Ectodermal cell (in vitro differentiated cells): ENCODE measurements at regions not wholly inside any gene's neighbourhood (a gene's known extent, or its start where the extent isn't known, plus 50 kb on each side); places are given as distances from the start of the nearest gene placed in this dataset.

Source experiments
- H3K27ac ChIP-seq: 2 replicates; pipeline ENCODE4 v1.7.0; 2013; ENCODE audit warnings: mild to moderate bottlenecking, low read depth, low read length; ENCODE audit not compliant: insufficient read depth, poor library complexity, severe bottlenecking
- H3K27me3 ChIP-seq: 2 replicates; pipeline ENCODE4 v1.7.0; 2013; ENCODE audit warnings: mild to moderate bottlenecking, low read length; ENCODE audit not compliant: insufficient read depth, control insufficient read depth, poor library complexity, severe bottlenecking
- H3K36me3 ChIP-seq: one replicate; pipeline ENCODE4 v1.7.0; 2013; ENCODE audit warnings: low read length; ENCODE audit not compliant: control insufficient read depth, insufficient read depth
- H3K4me1 ChIP-seq: one replicate; pipeline ENCODE4 v1.7.0; 2013; ENCODE audit warnings: low read length; ENCODE audit not compliant: control insufficient read depth, insufficient read depth
- H3K4me3 ChIP-seq: 2 replicates; pipeline ENCODE4 v1.7.0; 2013; ENCODE audit warnings: low read depth, low read length, control low read depth; ENCODE audit not compliant: insufficient read depth
- H3K9me3 ChIP-seq: 2 replicates; pipeline ENCODE4 v1.7.0; 2013; ENCODE audit warnings: mild to moderate bottlenecking, low read length, moderate library complexity; ENCODE audit not compliant: control insufficient read depth
- WGBS, 2 experiments: methylation state at CpG; one replicate each; pipeline ENCODE4 v1.1.7; 2013; ENCODE audit warnings: missing lambda C conversion rate in 2 of 2; 5-methylcytosine and 5-hydroxymethylcytosine counted together

GRCh38 chr2:15863089-15863488 is 77.3 kb upstream of the MYCN start:
- H3K27me3 ChIP-seq = no peaks in the 10 kb centered on the region
- H3K27ac ChIP-seq = no peak overlapping the region
- H3K4me1 ChIP-seq = no peaks in the 10 kb centered on the region
- no peaks in the 10 kb centered on the region for H3K9me3 ChIP-seq
- H3K36me3 ChIP-seq = no peaks in the 10 kb centered on the region
- no peak overlapping the region for H3K4me3 ChIP-seq
- WGBS, 2 experiments = 75 to 100% methylated on average over 1 to 2 of the region's 2 CpGs

- no peak overlapping the region for H3K4me3 ChIP-seq
- H3K27ac ChIP-seq = no peak overlapping the region
- no peaks in the 10 kb centered on the region for H3K27me3 ChIP-seq
- no peaks in the 10 kb centered on the region for H3K36me3 ChIP-seq
- WGBS, 2 experiments = 79 to 92% methylated on average over 3 to 4 of the region's 5 CpGs
- H3K9me3 ChIP-seq = no peaks in the 10 kb centered on the region
- no peaks in the 10 kb centered on the region for H3K4me1 ChIP-seq
Measured at GRCh38 chr2:15863494-15864175, 76.7 kb upstream of the MYCN start.

- H3K27ac ChIP-seq = no peak overlapping the region
Measured at GRCh38 chr2:15864176-15864769, 76.1 kb upstream of the MYCN start.

GRCh38 chr2:15865923-15866322 is 74.4 kb upstream of the MYCN start:
- H3K36me3 ChIP-seq = no peaks in the 10 kb centered on the region
- H3K9me3 ChIP-seq = no peaks in the 10 kb centered on the region
- H3K4me1 ChIP-seq = no peaks in the 10 kb centered on the region
- no peak overlapping the region for H3K4me3 ChIP-seq
- WGBS, 2 experiments = no CpG with 5 or more reads among the region's 1 CpG
- no peak overlapping the region for H3K27ac ChIP-seq
- H3K27me3 ChIP-seq = no peaks in the 10 kb centered on the region

More at GRCh38 chr2:15864176-15864769, 76.1 kb upstream of the MYCN start:
- H3K27me3 ChIP-seq = no peaks in the 10 kb centered on the region
- no peak overlapping the region for H3K4me3 ChIP-seq
- no peaks in the 10 kb centered on the region for H3K4me1 ChIP-seq
- H3K9me3 ChIP-seq = no peaks in the 10 kb centered on the region
- WGBS, 2 experiments = 88 to 100% methylated on average over 1 to 3 of the region's 3 CpGs
- H3K36me3 ChIP-seq = no peaks in the 10 kb centered on the region

- Histone ChIP-seq H3K27me3 (no peaks in the 10 kb centered on the region), H3K27ac (no peak overlapping the region), H3K4me1 (no peaks in the 10 kb centered on the region), H3K36me3 (no peaks in the 10 kb centered on the region), H3K4me3 (no peak overlapping the region), H3K9me3 (no peaks in the 10 kb centered on the region)
- WGBS, 2 experiments = 85 to 100% methylated on average over 2 of the region's 3 CpGs
Measured at GRCh38 chr2:15866563-15867193, 73.7 kb upstream of the MYCN start.

- H3K36me3 ChIP-seq = no peaks in the 10 kb centered on the region
- H3K9me3 ChIP-seq = no peaks in the 10 kb centered on the region
- no peaks in the 10 kb centered on the region for H3K4me1 ChIP-seq
- H3K27me3 ChIP-seq = no peaks in the 10 kb centered on the region
- H3K27ac ChIP-seq = no peak overlapping the region
- H3K4me3 ChIP-seq = no peak overlapping the region
- WGBS, 2 experiments = 92 to 96% methylated on average over 8 of the region's 8 CpGs
Measured at GRCh38 chr2:15867194-15868171, 72.9 kb upstream of the MYCN start.

- Histone ChIP-seq H3K9me3 (no peaks in the 10 kb centered on the region), H3K36me3 (no peaks in the 10 kb centered on the region), H3K4me1 (no peaks in the 10 kb centered on the region), H3K27me3 (no peaks in the 10 kb centered on the region), H3K4me3 (no peak overlapping the region), H3K27ac (no peak overlapping the region)
- WGBS, 2 experiments = 88 to 95% methylated on average over 1 of the region's 1 CpG
Measured at GRCh38 chr2:15868186-15868585, 72.2 kb upstream of the MYCN start.

- Histone ChIP-seq H3K4me3 (no peak overlapping the region), H3K27ac (no peak overlapping the region), H3K27me3 (no peaks in the 10 kb centered on the region), H3K9me3 (no peaks in the 10 kb centered on the region), H3K36me3 (no peaks in the 10 kb centered on the region), H3K4me1 (no peaks in the 10 kb centered on the region)
- 93 to 95% methylated on average over 2 of the region's 2 CpGs for WGBS, 2 experiments
Measured at GRCh38 chr2:15868704-15869103, 71.6 kb upstream of the MYCN start.

- Histone ChIP-seq H3K9me3 (no peaks in the 10 kb centered on the region), H3K4me1 (no peaks in the 10 kb centered on the region), H3K36me3 (no peaks in the 10 kb centered on the region), H3K27ac (no peak overlapping the region), H3K27me3 (no peaks in the 10 kb centered on the region), H3K4me3 (no peak overlapping the region)
- WGBS, 2 experiments = 94 to 96% methylated on average over 3 of the region's 3 CpGs
Measured at GRCh38 chr2:15869396-15869795, 71.0 kb upstream of the MYCN start.

- H3K9me3 ChIP-seq = no peaks in the 10 kb centered on the region
- no peaks in the 10 kb centered on the region for H3K27me3 ChIP-seq
- no peaks in the 10 kb centered on the region for H3K36me3 ChIP-seq
- no peaks in the 10 kb centered on the region for H3K4me1 ChIP-seq
- H3K4me3 ChIP-seq = no peak overlapping the region
- WGBS, 2 experiments = 95 to 96% methylated on average over 13 of the region's 13 CpGs
- no peak overlapping the region for H3K27ac ChIP-seq
Measured at GRCh38 chr2:15869871-15870270, 70.5 kb upstream of the MYCN start.
